ENCODE measurements at regions not wholly inside any gene's neighbourhood (a gene's known extent, or its start where the extent isn't known, plus 50 kb on each side); places are given as distances from the start of the nearest gene placed in this dataset.

- TF ChIP-seq CTCF (conservative IDR thresholded peaks at IDR 0.05 in 1 of 2, IDR thresholded peaks at IDR 0.05 in 1 of 2; ENCODE audit: low read depth in 1 of 2, low read length in 2 of 2) (no peak), EZH2 (IDR thresholded peaks at IDR 0.05; ENCODE audit: low read length, missing control alignments) (no peak)
- Histone ChIP-seq H3K79me2 (ENCODE audit: control insufficient read depth, insufficient read depth, low read length) (no peaks in the 10 kb centered on the region), H3K27ac (ENCODE audit: insufficient read depth, low read length) (no peak overlapping the region), H3K9ac (ENCODE audit: insufficient read depth, low read length) (no peak overlapping the region), H3K4me3 (replicated peaks in 1 of 4; ENCODE audit: control extremely low read depth in 1 of 4, insufficient read depth in 1 of 4, low read depth in 3 of 4, low read length in 4 of 4) (no peak overlapping the region), H4K20me1 (ENCODE audit: control insufficient read depth, extremely low read depth, insufficient read depth, low read length) (no peaks in the 10 kb centered on the region), H3K4me2 (ENCODE audit: extremely low read depth, insufficient read depth, low read length) (no peak overlapping the region), H3K36me3 (ENCODE audit: control insufficient read depth, insufficient read depth, low read length) (no peaks in the 10 kb centered on the region), H3K9me3 (ENCODE audit: control insufficient read depth, insufficient read depth, low read depth, low read length) (no peaks in the 10 kb centered on the region), H3K27me3 (ENCODE audit: control insufficient read depth, insufficient read depth, low read length) (no peaks in the 10 kb centered on the region), H3K4me1 (ENCODE audit: control insufficient read depth, extremely low read depth, insufficient read depth, low read length) (no peaks in the 10 kb centered on the region), H2AFZ (ENCODE audit: low read length) (no peak overlapping the region)
- DNase-seq (ENCODE audit: low read depth in 2 of 2) = no peak
These were observed 691.4 kb upstream of the FZD8 start for GRCh38 chr10:36333446-36333845.

GRCh38 chr10:36332926-36333325, 690.8 kb upstream of the FZD8 start:
- Histone ChIP-seq H3K4me1 (ENCODE audit: control insufficient read depth, extremely low read depth, insufficient read depth, low read length) (no peaks in the 10 kb centered on the region), H3K4me2 (ENCODE audit: extremely low read depth, insufficient read depth, low read length) (no peak overlapping the region), H3K27ac (ENCODE audit: insufficient read depth, low read length) (no peak overlapping the region), H3K27me3 (ENCODE audit: control insufficient read depth, insufficient read depth, low read length) (no peaks in the 10 kb centered on the region), H3K4me3 (replicated peaks in 1 of 4; ENCODE audit: control extremely low read depth in 1 of 4, insufficient read depth in 1 of 4, low read depth in 3 of 4, low read length in 4 of 4) (no peak overlapping the region), H3K9ac (ENCODE audit: insufficient read depth, low read length) (no peak overlapping the region), H3K9me3 (ENCODE audit: control insufficient read depth, insufficient read depth, low read depth, low read length) (no peaks in the 10 kb centered on the region), H4K20me1 (ENCODE audit: control insufficient read depth, extremely low read depth, insufficient read depth, low read length) (no peaks in the 10 kb centered on the region), H3K79me2 (ENCODE audit: control insufficient read depth, insufficient read depth, low read length) (no peaks in the 10 kb centered on the region), H2AFZ (ENCODE audit: low read length) (no peak overlapping the region), H3K36me3 (ENCODE audit: control insufficient read depth, insufficient read depth, low read length) (no peaks in the 10 kb centered on the region)
- no peak for DNase-seq (ENCODE audit: low read depth in 2 of 2)
- TF ChIP-seq EZH2 (IDR thresholded peaks at IDR 0.05; ENCODE audit: low read length, missing control alignments) (no peak), CTCF (conservative IDR thresholded peaks at IDR 0.05 in 1 of 2, IDR thresholded peaks at IDR 0.05 in 1 of 2; ENCODE audit: low read depth in 1 of 2, low read length in 2 of 2) (no peak)

- DNase-seq (ENCODE audit: low read depth in 2 of 2) = no peak
- Histone ChIP-seq H3K27me3 (ENCODE audit: control insufficient read depth, insufficient read depth, low read length) (no peaks in the 10 kb centered on the region), H3K4me1 (ENCODE audit: control insufficient read depth, extremely low read depth, insufficient read depth, low read length) (no peaks in the 10 kb centered on the region), H3K27ac (ENCODE audit: insufficient read depth, low read length) (no peak overlapping the region), H3K36me3 (ENCODE audit: control insufficient read depth, insufficient read depth, low read length) (no peaks in the 10 kb centered on the region), H4K20me1 (ENCODE audit: control insufficient read depth, extremely low read depth, insufficient read depth, low read length) (no peaks in the 10 kb centered on the region), H3K79me2 (ENCODE audit: control insufficient read depth, insufficient read depth, low read length) (no peaks in the 10 kb centered on the region), H3K9ac (ENCODE audit: insufficient read depth, low read length) (no peak overlapping the region), H3K4me3 (replicated peaks in 1 of 4; ENCODE audit: control extremely low read depth in 1 of 4, insufficient read depth in 1 of 4, low read depth in 3 of 4, low read length in 4 of 4) (no peak overlapping the region), H3K9me3 (ENCODE audit: control insufficient read depth, insufficient read depth, low read depth, low read length) (no peaks in the 10 kb centered on the region), H2AFZ (ENCODE audit: low read length) (no peak overlapping the region), H3K4me2 (ENCODE audit: extremely low read depth, insufficient read depth, low read length) (no peak overlapping the region)
- TF ChIP-seq CTCF (conservative IDR thresholded peaks at IDR 0.05 in 1 of 2, IDR thresholded peaks at IDR 0.05 in 1 of 2; ENCODE audit: low read depth in 1 of 2, low read length in 2 of 2) (no peak), EZH2 (IDR thresholded peaks at IDR 0.05; ENCODE audit: low read length, missing control alignments) (no peak)
These were observed 689.0 kb upstream of the FZD8 start for GRCh38 chr10:36331121-36331520.

Measured in fibroblast of lung (primary cell).